ENCODE measurements at regions not wholly inside any gene's neighbourhood (a gene's known extent, or its start where the extent isn't known, plus 50 kb on each side); places are given as distances from the start of the nearest gene placed in this dataset.

GRCh38 chr7:34343667-34344066, 314.4 kb upstream of the NPSR1 start:
- H3K27me3 Mint-ChIP-seq (ENCODE audit: insufficient read depth, low read depth, poor library complexity), result peaks cover 4% of the 10 kb centered on the region
- Histone ChIP-seq H3K4me2 (no peak overlapping the region), H3K4me1 (ENCODE audit: insufficient read depth) (0 out of 2 replicates have a peak, but pooled peaks cover 4% of the 10 kb centered on the region), H4K20me1 (replicated peaks; ENCODE audit: insufficient read depth) (no peaks in the 10 kb centered on the region), H2AFZ (no peak overlapping the region), H3K4me3 (no peak overlapping the region), H3K27ac (ENCODE audit: low read depth) (no peak overlapping the region), H3K27me3 (ENCODE audit: insufficient read depth) (no peaks in the 10 kb centered on the region), H3K36me3 (ENCODE audit: insufficient read depth) (no peaks in the 10 kb centered on the region), H3F3A (replicated peaks; ENCODE audit: low read depth) (no peaks in the 10 kb centered on the region), H3K79me2 (replicated peaks; ENCODE audit: insufficient read depth) (no peaks in the 10 kb centered on the region), H3K9me2 (ENCODE audit: insufficient read depth) (peaks cover 6% of the 10 kb centered on the region; the same call in 1 of the 2 replicates)
- DNase-seq (ENCODE audit: low spot score) (no peak), ATAC-seq (no peak)
- H3K4me3 Mint-ChIP-seq, result no peak overlapping the region
- no peaks in the 10 kb centered on the region for H3K36me3 Mint-ChIP-seq (ENCODE audit: low read depth)
- TF ChIP-seq CREB1 (CRISPR knock-in tag; IDR thresholded peaks at IDR 0.05; ENCODE audit: low read depth), result no peak
- no peak for TF ChIP-seq REST (IDR thresholded peaks at IDR 0.05; ENCODE audit: unreplicated experiment)
- TF ChIP-seq ZNF331 (CRISPR knock-in tag; IDR thresholded peaks at IDR 0.05; ENCODE audit: low read depth), result no peak
- TF ChIP-seq POLR2AphosphoS5 (IDR thresholded peaks at IDR 0.05; ENCODE audit: low read depth), result no peak
- no peak for TF ChIP-seq STAT1 (IDR thresholded peaks at IDR 0.05; ENCODE audit: unreplicated experiment)
- TF ChIP-seq ZNF114 (CRISPR knock-in tag; IDR thresholded peaks at IDR 0.05), result no peak
- TF ChIP-seq NANOG (IDR thresholded peaks at IDR 0.05; ENCODE audit: borderline replicate concordance), result no peak
- TF ChIP-seq EZH2 (IDR thresholded peaks at IDR 0.05; ENCODE audit: low read depth, unreplicated experiment), result no peak
- TF ChIP-seq JUNB (IDR thresholded peaks at IDR 0.05; ENCODE audit: unreplicated experiment), result no peak
- TF ChIP-seq ETS1 (IDR thresholded peaks at IDR 0.05), result no peak
- TF ChIP-seq EZH2phosphoT487 (IDR thresholded peaks at IDR 0.05; ENCODE audit: unreplicated experiment), result no peak
- no peak for TF ChIP-seq CTCF (conservative IDR thresholded peaks at IDR 0.05; ENCODE audit: low read depth in 2 of 2)
- no peak for TF ChIP-seq ZNF462 (CRISPR knock-in tag; IDR thresholded peaks at IDR 0.05)
- peaks cover under 1% of the 10 kb centered on the region; the same call in 1 of the 3 replicates for H3K9me3 Mint-ChIP-seq
- peaks cover 12% of the 10 kb centered on the region; the same call in 2 of the 3 replicates for H3K4me1 Mint-ChIP-seq
- H3K27ac Mint-ChIP-seq, result no peak overlapping the region

Measured in GM23338 (cell line).